Esophagus (tissue), 2 donors: ENCODE measurements at regions not wholly inside any gene's neighbourhood (a gene's known extent, or its start where the extent isn't known, plus 50 kb on each side); places are given as distances from the start of the nearest gene placed in this dataset.

Experiments
- H3K27ac ChIP-seq, 2 donors: one replicate each; pipeline ENCODE4 v1.5.1; 2013; ENCODE audit warnings: low read depth in 2 of 2, mild to moderate bottlenecking in 2 of 2, inconsistent platforms in 1 of 2, low read length in 1 of 2, moderate library complexity in 1 of 2
- H3K27me3 ChIP-seq, 2 donors: one replicate each; pipeline ENCODE4 v1.6.1; 2013; ENCODE audit warnings: low read length in 2 of 2, control low read depth in 1 of 2, mild to moderate bottlenecking in 1 of 2; ENCODE audit not compliant: insufficient read depth in 2 of 2, control insufficient read depth in 1 of 2
- H3K36me3 ChIP-seq, 2 donors: one replicate each; pipeline ENCODE4 v1.6.1; 2013; ENCODE audit warnings: low read length in 1 of 2; ENCODE audit not compliant: control insufficient read depth in 2 of 2, insufficient read depth in 2 of 2
- H3K4me1 ChIP-seq, 2 donors: one replicate each; pipeline ENCODE4 v1.6.1; 2013; ENCODE audit warnings: low read length in 1 of 2; ENCODE audit not compliant: control insufficient read depth in 2 of 2, insufficient read depth in 2 of 2
- H3K4me3 ChIP-seq, 2 donors: one replicate each; pipeline ENCODE4 v1.5.1; 2013; ENCODE audit warnings: low read length in 2 of 2, mild to moderate bottlenecking in 2 of 2, low read depth in 1 of 2, moderate library complexity in 1 of 2
- H3K9me3 ChIP-seq, 2 donors: one replicate each; pipeline ENCODE4 v1.6.1; 2013; ENCODE audit warnings: mild to moderate bottlenecking in 2 of 2, low read depth in 1 of 2, low read length in 1 of 2, moderate library complexity in 1 of 2; ENCODE audit not compliant: control insufficient read depth in 2 of 2, insufficient read depth in 1 of 2
- WGBS, 2 donors: extraction: QIAGEN DNeasy Blood & Tissue Kit; methylation state at CpG; one replicate each; pipeline ENCODE4 v1.1.7; 2013; 5-methylcytosine and 5-hydroxymethylcytosine counted together
- donor health status: healthy with polysubstance abuse.
- donor health status: Bipolar disorder and iron deficiency.

DNA sequence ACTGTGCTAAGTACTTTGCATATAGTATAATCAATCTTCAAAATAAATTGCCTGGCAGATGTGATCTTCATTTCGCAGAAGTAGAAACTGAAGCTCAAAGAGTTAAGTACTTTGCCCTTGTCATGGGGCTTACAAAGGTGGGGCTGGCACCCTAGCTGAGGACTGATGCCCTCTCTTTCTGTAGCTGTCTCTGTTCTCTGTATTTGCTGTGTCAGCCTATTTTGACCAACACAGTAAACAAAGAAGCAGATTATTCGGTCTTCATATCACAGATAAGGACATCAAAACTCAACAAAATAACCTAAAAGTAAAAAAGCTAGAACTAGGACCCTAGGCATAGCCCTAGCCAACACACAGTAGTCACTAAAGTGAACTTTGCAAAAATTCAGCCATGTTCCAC lies 570.5 kb upstream of the TENM3 start:
- Histone ChIP-seq H3K9me3 (no peaks in the 10 kb centered on the region), H3K4me1 (no peaks in the 10 kb centered on the region), H3K4me3 (no peak overlapping the region), H3K27ac (no peak overlapping the region), H3K36me3 (no peaks in the 10 kb centered on the region), H3K27me3 (no peaks in the 10 kb centered on the region)
- WGBS, 2 donors = 81 to 88% methylated on average over 2 of the region's 2 CpGs

DNA sequence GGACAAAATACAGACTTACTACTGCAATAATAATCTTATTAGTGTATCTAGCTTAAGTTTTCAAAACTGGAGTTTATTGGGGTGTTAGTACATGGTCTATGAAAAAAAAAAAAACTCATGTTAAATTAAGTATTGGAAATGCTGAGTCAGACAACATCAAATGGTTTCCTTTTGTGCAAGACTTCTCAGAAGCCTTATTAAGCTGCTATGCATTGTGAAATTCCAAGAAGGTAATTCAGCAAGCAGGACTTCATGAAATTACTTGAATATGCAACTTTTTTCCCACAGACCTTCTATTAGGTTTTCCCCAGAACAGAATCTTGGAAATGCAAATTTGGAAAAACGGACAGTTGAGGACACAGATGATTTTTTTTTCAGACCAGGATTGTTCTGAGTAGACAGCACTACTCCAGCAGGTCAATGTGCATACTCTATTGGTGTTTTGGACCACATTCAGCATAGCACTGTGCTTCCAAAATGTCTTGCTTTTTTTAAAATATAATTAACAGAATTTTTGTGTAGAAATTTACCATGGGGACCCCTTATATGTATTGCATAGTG lies 568.8 kb upstream of the TENM3 start:
- Histone ChIP-seq H3K9me3 (no peaks in the 10 kb centered on the region), H3K4me1 (no peaks in the 10 kb centered on the region), H3K27ac (no peak overlapping the region), H3K36me3 (no peaks in the 10 kb centered on the region), H3K27me3 (no peaks in the 10 kb centered on the region), H3K4me3 (no peak overlapping the region)
- 45 to 52% methylated on average over 1 of the region's 1 CpG for WGBS, 2 donors

DNA sequence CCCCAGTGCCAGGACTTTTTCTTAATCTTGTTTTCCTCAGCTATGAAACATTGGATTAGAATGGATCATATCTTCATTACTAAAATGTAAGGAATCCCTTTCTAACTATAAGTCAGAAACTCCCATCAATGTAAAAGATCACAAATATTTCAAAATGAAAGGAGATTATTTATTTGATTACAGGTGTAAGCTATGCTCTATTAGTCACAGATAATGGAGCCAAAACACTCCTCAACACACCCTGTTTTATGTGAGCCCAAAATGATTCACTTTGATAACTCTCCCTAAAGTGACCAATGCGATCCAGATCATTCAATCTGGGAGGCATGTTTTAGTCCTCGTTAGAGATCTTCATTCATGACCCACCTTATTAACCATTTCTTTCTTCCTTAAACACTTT lies 566.7 kb upstream of the TENM3 start:
- Histone ChIP-seq H3K36me3 (no peaks in the 10 kb centered on the region), H3K27me3 (no peaks in the 10 kb centered on the region), H3K27ac (no peak overlapping the region), H3K9me3 (no peaks in the 10 kb centered on the region), H3K4me3 (no peak overlapping the region), H3K4me1 (no peaks in the 10 kb centered on the region)
- 29 to 37% methylated on average over 2 of the region's 2 CpGs for WGBS, 2 donors

DNA sequence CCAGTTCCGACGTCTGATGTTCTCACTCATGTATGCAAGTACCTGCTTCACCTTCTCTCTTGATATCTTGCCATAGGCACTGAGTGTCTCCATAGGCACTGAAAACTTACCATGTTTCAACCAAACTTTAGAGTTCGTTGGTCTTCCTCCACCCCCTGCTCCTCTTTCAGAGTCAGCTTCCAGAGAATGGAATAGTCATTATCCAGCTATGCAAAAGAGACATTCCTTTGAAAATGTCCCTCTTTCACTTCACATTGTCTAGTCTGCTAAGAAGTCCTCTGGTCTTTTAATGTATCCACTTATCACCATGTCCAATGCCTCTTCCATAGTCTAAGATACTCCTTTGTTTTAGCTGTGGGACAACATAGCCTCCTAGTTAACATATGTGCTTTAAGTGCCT lies 566.0 kb upstream of the TENM3 start:
- Histone ChIP-seq H3K36me3 (no peaks in the 10 kb centered on the region), H3K27ac (no peak overlapping the region), H3K4me1 (no peaks in the 10 kb centered on the region), H3K4me3 (no peak overlapping the region), H3K9me3 (no peaks in the 10 kb centered on the region), H3K27me3 (no peaks in the 10 kb centered on the region)
- whole genome bisulfite sequencing, 2 donors = 88% methylated on average over 3 of the region's 3 CpGs

DNA sequence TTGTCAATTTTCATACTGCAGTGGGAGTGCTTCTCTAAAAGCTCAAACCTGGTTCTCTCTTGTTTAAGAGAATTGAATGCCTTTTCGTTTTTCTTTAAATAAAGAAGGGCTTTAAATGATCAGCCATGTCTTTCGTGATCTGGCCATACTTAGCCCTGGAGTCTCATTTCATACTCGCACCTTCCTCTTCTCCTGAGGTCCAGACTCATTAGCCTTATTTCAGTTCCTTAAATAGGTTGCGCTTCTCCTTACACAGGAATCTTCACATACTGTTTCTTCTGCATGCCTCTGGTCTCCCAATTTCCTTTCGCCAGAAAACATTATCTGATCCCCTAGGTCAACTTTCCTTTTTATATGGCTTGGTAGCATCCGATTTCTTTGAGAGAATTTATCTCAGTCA lies 565.6 kb upstream of the TENM3 start:
- 86 to 87% methylated on average over 6 of the region's 6 CpGs for WGBS, 2 donors
- no peaks in the 10 kb centered on the region for H3K9me3 ChIP-seq

DNA sequence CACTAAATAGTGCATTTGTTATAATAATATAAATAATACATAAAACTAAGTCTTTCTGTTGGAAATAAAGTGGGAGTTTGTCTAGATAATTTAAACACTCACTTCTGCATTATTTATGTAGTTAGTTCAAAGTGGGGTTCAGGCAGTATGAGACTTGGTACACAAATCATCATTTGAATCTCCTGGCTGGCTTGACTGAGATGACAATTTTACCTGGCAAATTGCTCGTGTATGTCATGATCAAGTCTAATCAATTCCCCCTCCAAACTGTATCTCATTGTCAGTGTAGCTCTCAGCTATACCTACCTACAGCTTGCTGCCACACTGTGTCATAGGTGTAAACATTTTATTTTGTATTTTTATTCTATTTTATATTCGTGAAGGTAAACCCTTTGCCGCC lies 563.4 kb upstream of the TENM3 start:
- no peaks in the 10 kb centered on the region for H3K4me1 ChIP-seq
- no peaks in the 10 kb centered on the region for H3K27me3 ChIP-seq
- H3K27ac ChIP-seq = no peak overlapping the region
- no peak overlapping the region for H3K4me3 ChIP-seq
- 79 to 86% methylated on average over 3 of the region's 3 CpGs for WGBS, 2 donors
- H3K9me3 ChIP-seq = no peaks in the 10 kb centered on the region
- no peaks in the 10 kb centered on the region for H3K36me3 ChIP-seq

More for the DNA sequence above, 565.6 kb upstream of the TENM3 start:
- Histone ChIP-seq H3K4me3 (no peak overlapping the region), H3K4me1 (no peaks in the 10 kb centered on the region), H3K27me3 (no peaks in the 10 kb centered on the region), H3K27ac (no peak overlapping the region), H3K36me3 (no peaks in the 10 kb centered on the region)

DNA sequence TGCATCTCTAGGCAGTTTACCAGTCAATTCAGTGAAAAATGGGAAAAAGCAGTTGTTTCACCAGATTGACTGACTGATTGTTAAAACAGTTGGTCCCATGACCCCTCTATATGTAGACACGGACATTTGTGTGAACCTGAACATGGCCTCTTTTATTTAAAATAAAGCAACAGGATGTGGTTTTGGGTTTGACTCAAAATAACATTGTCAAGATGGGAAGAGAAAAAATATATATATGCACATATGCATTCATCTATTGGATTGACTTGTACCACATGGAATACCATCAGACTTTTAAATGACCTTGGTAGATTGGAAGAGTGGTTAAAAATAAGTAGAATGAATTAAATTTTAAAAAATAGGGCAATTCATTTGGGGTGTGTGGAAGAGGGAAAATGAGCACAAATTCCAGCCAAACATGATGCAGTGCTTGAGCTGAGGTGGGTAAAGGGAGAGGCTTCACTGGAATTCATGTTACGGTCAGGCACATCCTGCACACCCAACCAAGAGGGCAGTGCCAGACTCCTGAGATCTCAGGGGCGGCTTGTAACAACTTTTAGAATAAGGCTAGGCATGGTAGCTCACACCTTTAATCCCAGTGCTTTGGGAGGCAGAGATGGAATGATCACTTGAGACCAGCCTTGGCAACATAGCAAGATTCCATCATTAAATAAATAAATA lies 560.7 kb upstream of the TENM3 start:
- Histone ChIP-seq H3K9me3 (no peaks in the 10 kb centered on the region), H3K36me3 (no peaks in the 10 kb centered on the region), H3K4me1 (no peaks in the 10 kb centered on the region), H3K27me3 (no peaks in the 10 kb centered on the region), H3K4me3 (no peak overlapping the region), H3K27ac (no peak overlapping the region)
- 78 to 79% methylated on average over 3 of the region's 3 CpGs for WGBS, 2 donors

DNA sequence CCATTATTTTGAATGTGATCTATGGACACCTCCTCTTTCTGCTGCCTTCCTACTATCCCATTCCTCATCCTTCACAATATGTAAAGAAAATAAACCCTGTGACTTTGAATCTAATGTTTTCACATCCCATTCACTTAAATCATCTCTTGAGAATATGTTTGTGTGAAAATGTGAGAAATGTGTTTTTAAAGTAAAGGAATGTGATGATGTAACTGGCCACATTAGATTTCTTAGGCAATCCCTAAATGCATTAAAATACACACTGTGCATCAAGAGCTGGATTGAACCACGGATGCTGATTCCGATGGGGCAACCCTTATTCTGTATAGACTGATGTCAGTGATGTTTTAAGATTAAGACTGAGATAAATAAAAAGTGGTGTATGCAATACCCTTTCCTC lies 558.9 kb upstream of the TENM3 start:
- WGBS, 2 donors = 77 to 83% methylated on average over 2 of the region's 2 CpGs
- H3K9me3 ChIP-seq = no peaks in the 10 kb centered on the region
- no peak overlapping the region for H3K27ac ChIP-seq
- no peaks in the 10 kb centered on the region for H3K27me3 ChIP-seq
- H3K4me3 ChIP-seq = no peak overlapping the region
- H3K4me1 ChIP-seq = no peaks in the 10 kb centered on the region
- no peaks in the 10 kb centered on the region for H3K36me3 ChIP-seq

DNA sequence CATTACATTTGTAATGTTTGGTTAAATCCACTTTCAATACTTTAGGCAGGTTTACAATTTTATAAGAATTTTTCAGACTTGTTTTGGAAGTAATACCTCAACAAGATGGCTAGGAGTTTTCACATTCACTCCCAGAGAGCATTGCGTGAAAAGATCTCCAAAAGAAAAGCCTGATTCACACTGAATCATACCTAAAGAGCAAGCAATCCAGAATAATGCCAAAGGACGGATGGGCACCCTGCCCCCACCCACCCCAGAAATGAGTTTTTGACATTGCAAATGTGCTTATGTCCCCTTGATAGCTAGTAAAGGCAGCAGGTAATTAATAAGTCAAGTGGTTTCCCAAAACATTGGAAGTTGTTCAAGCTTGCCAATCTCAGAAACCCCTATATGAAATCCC lies 557.7 kb upstream of the TENM3 start:
- no peak overlapping the region for H3K27ac ChIP-seq
- WGBS, 2 donors = 64 to 74% methylated on average over 2 of the region's 2 CpGs
- no peaks in the 10 kb centered on the region for H3K27me3 ChIP-seq
- H3K4me1 ChIP-seq = no peaks in the 10 kb centered on the region
- H3K4me3 ChIP-seq = no peak overlapping the region
- no peaks in the 10 kb centered on the region for H3K36me3 ChIP-seq
- no peaks in the 10 kb centered on the region for H3K9me3 ChIP-seq

DNA sequence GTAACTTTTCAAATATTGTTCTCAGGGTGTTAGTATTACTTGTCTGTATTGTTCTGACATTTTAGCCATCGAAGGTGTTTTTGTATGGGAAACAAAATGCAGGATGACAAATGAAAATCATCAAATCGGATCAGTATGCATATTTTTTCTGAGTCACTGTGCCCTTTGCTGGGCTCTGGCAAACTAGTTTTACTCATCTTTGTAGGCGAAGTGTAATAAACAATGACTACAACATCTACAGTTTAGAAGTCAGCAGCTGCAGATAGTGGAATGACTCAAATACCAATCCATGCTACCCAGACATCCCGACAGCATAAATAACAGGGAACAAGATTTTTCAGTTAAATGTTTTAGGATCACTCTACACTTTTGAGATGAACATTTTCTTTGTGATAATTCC lies 557.3 kb upstream of the TENM3 start:
- Histone ChIP-seq H3K27ac (no peak overlapping the region), H3K27me3 (no peaks in the 10 kb centered on the region), H3K4me3 (no peak overlapping the region), H3K9me3 (no peaks in the 10 kb centered on the region), H3K36me3 (no peaks in the 10 kb centered on the region), H3K4me1 (no peaks in the 10 kb centered on the region)
- WGBS, 2 donors = 64 to 65% methylated on average over 4 of the region's 4 CpGs
